ENCODE measurements at regions not wholly inside any gene's neighbourhood (a gene's known extent, or its start where the extent isn't known, plus 50 kb on each side); places are given as distances from the start of the nearest gene placed in this dataset.

GRCh38 chr5:115749016-115749415 is 67.4 kb downstream of the CDO1 start:
- TF ChIP-seq POLR2A (IDR thresholded peaks at IDR 0.05; ENCODE audit: low read depth): no peak
- TF ChIP-seq CTCF (IDR thresholded peaks at IDR 0.05): no peak

Measured in esophagus muscularis mucosa (tissue), 3 donors.